ENCODE measurements at regions not wholly inside any gene's neighbourhood (a gene's known extent, or its start where the extent isn't known, plus 50 kb on each side); places are given as distances from the start of the nearest gene placed in this dataset.
"Not testable (repeated sequence)": the region's sequence is repeated elsewhere in the genome, so short reads cannot be mapped to it uniquely, and the experiment has no call there.

GRCh38 chr2:18311420-18312195 is 248.8 kb downstream of the RDH14 start:
- peak; percentile 79 for DNase-seq (ENCODE audit: low spot score)

GRCh38 chr2:18309627-18310026 is 250.8 kb downstream of the RDH14 start:
- no peak for DNase-seq (ENCODE audit: low spot score)

- no peak for DNase-seq (ENCODE audit: low spot score)
Measured at GRCh38 chr2:18309188-18309587, 251.3 kb downstream of the RDH14 start.

GRCh38 chr2:18304849-18305248 is 255.6 kb downstream of the RDH14 start:
- DNase-seq (ENCODE audit: low spot score): no peak

- peak; percentile 47 for DNase-seq (ENCODE audit: low spot score)
Measured at GRCh38 chr2:18301421-18302139, 258.9 kb downstream of the RDH14 start.

- peak; percentile 96 for DNase-seq (ENCODE audit: low spot score)
Measured at GRCh38 chr2:18299423-18300212, 260.8 kb downstream of the RDH14 start.

GRCh38 chr2:18297534-18298058 is 262.9 kb downstream of the RDH14 start:
- no peak for DNase-seq (ENCODE audit: low spot score)

GRCh38 chr2:18290386-18290785 is 270.1 kb downstream of the RDH14 start:
- no peak for DNase-seq (ENCODE audit: low spot score)

- no peak for DNase-seq (ENCODE audit: low spot score)
Measured at GRCh38 chr2:18286897-18287296, 273.6 kb downstream of the RDH14 start.

GRCh38 chr2:18284331-18284730 is 276.1 kb downstream of the RDH14 start:
- DNase-seq (ENCODE audit: low spot score): no peak

- no peak for DNase-seq (ENCODE audit: low spot score)
Measured at GRCh38 chr2:18282026-18282425, 278.4 kb downstream of the RDH14 start.

- DNase-seq (ENCODE audit: low spot score): no peak
Measured at GRCh38 chr2:18276583-18277075, 283.8 kb downstream of the RDH14 start.

GRCh38 chr2:18273205-18273604 is 287.2 kb downstream of the RDH14 start:
- no peak for DNase-seq (ENCODE audit: low spot score)

GRCh38 chr2:18272148-18272494 is 288.3 kb downstream of the RDH14 start:
- DNase-seq (ENCODE audit: low spot score): no peak

GRCh38 chr2:18271370-18272147 is 288.9 kb downstream of the RDH14 start:
- DNase-seq (ENCODE audit: low spot score): no peak

- DNase-seq (ENCODE audit: low spot score): peak; percentile 37
Measured at GRCh38 chr2:18268400-18268799, 292.1 kb downstream of the RDH14 start.

GRCh38 chr2:18267501-18267900 is 293.0 kb downstream of the RDH14 start:
- DNase-seq (ENCODE audit: low spot score): peak; percentile 88

- not testable (repeated sequence) for DNase-seq (ENCODE audit: low spot score)
Measured at GRCh38 chr2:18266699-18267098, 293.8 kb downstream of the RDH14 start.

GRCh38 chr2:18265614-18266586 is 294.6 kb downstream of the RDH14 start:
- DNase-seq (ENCODE audit: low spot score): peak; percentile 7

- peak; percentile 24 for DNase-seq (ENCODE audit: low spot score)
Measured at GRCh38 chr2:18262601-18263000, 297.9 kb downstream of the RDH14 start.
